ENCODE measurements at regions not wholly inside any gene's neighbourhood (a gene's known extent, or its start where the extent isn't known, plus 50 kb on each side); places are given as distances from the start of the nearest gene placed in this dataset.
"Not testable (repeated sequence)": the region's sequence is repeated elsewhere in the genome, so short reads cannot be mapped to it uniquely, and the experiment has no call there.

GRCh38 chr3:195989197-195989920, 81.0 kb upstream of the TNK2 start:
- not testable (repeated sequence) for TF ChIP-seq EZH2 (IDR thresholded peaks at IDR 0.05; ENCODE audit: borderline replicate concordance, insufficient read depth, low read depth, low read length, poor library complexity, severe bottlenecking); CTCF (IDR thresholded peaks at IDR 0.05)

Measured in B cell (primary cell).